Endothelial cell (in vitro differentiated cells): ENCODE measurements at regions not wholly inside any gene's neighbourhood (a gene's known extent, or its start where the extent isn't known, plus 50 kb on each side); places are given as distances from the start of the nearest gene placed in this dataset.
"Not testable (repeated sequence)": the region's sequence is repeated elsewhere in the genome, so short reads cannot be mapped to it uniquely, and the experiment has no call there.

ENCODE experiments used
- DNase-seq: peaks from one replicate; pipeline ENCODE4 v3.0.0; 2021; ENCODE audit warnings: low spot score
- H3K27ac Mint-ChIP-seq: one replicate; pipeline ENCODE4 v1.8.0; 2021; ENCODE audit warnings: mixed read lengths, inconsistent platforms; ENCODE audit not compliant: unreplicated experiment
- H3K27me3 Mint-ChIP-seq: one replicate; pipeline ENCODE4 v1.8.0; 2021; ENCODE audit warnings: mild to moderate bottlenecking, moderate library complexity, mixed read lengths, inconsistent platforms; ENCODE audit not compliant: unreplicated experiment
- H3K36me3 Mint-ChIP-seq: one replicate; pipeline ENCODE4 v1.8.0; 2021; ENCODE audit warnings: mild to moderate bottlenecking, low read depth, mixed read lengths, inconsistent platforms; ENCODE audit not compliant: unreplicated experiment
- H3K4me1 Mint-ChIP-seq: one replicate; pipeline ENCODE4 v1.8.0; 2021; ENCODE audit warnings: mild to moderate bottlenecking, mixed read lengths, inconsistent platforms; ENCODE audit not compliant: unreplicated experiment
- H3K4me3 Mint-ChIP-seq: one replicate; pipeline ENCODE4 v1.8.0; 2021; ENCODE audit warnings: mild to moderate bottlenecking, mixed read lengths, inconsistent platforms; ENCODE audit not compliant: unreplicated experiment
- H3K9me3 Mint-ChIP-seq: one replicate; pipeline ENCODE4 v1.8.0; 2021; ENCODE audit warnings: mixed read lengths, inconsistent platforms; ENCODE audit not compliant: unreplicated experiment
- CTCF ChIP-seq: fragments of 200-600 bp; sonication (generic); IDR thresholded peaks from one replicate; pipeline ENCODE4 v1.5.0; 2021; ENCODE audit warnings: antibody characterized with exemption; ENCODE audit not compliant: unreplicated experiment

GRCh38 chr20:51924509-51924908 lies 122.2 kb upstream of the SALL4 start:
- Mint-ChIP-seq H3K27ac (no peak overlapping the region), H3K27me3 (no peaks in the 10 kb centered on the region), H3K4me1 (peaks cover 3% of the 10 kb centered on the region), H3K36me3 (no peaks in the 10 kb centered on the region), H3K9me3 (no peaks in the 10 kb centered on the region), H3K4me3 (no peak overlapping the region)
- DNase-seq: no peak
- no peak for TF ChIP-seq CTCF

- H3K9me3 Mint-ChIP-seq: no peaks in the 10 kb centered on the region
- no peaks in the 10 kb centered on the region for H3K36me3 Mint-ChIP-seq
- no peak overlapping the region for H3K27ac Mint-ChIP-seq
- H3K4me3 Mint-ChIP-seq: no peak overlapping the region
- peaks cover 4% of the 10 kb centered on the region for H3K27me3 Mint-ChIP-seq
- DNase-seq: no peak
- peaks cover 3% of the 10 kb centered on the region for H3K4me1 Mint-ChIP-seq
- TF ChIP-seq CTCF: no peak
These were observed 121.3 kb upstream of the SALL4 start for GRCh38 chr20:51923633-51924032.

GRCh38 chr20:51922812-51923211 lies 120.5 kb upstream of the SALL4 start:
- H3K27ac Mint-ChIP-seq, H3K36me3 Mint-ChIP-seq, H3K4me1 Mint-ChIP-seq: not testable (repeated sequence)

GRCh38 chr20:51918561-51918960 lies 116.2 kb upstream of the SALL4 start:
- peaks cover 4% of the 10 kb centered on the region for H3K27me3 Mint-ChIP-seq

More at GRCh38 chr20:51922812-51923211, 120.5 kb upstream of the SALL4 start:
- H3K27me3 Mint-ChIP-seq, H3K9me3 Mint-ChIP-seq, DNase-seq, H3K4me3 Mint-ChIP-seq: not testable (repeated sequence)

GRCh38 chr20:51917886-51918535 lies 115.7 kb upstream of the SALL4 start:
- no peak for DNase-seq
- Mint-ChIP-seq H3K4me3 (no peak overlapping the region), H3K36me3 (no peaks in the 10 kb centered on the region), H3K4me1 (no peaks in the 10 kb centered on the region), H3K27ac (no peak overlapping the region), H3K9me3 (no peaks in the 10 kb centered on the region), H3K27me3 (peaks cover 4% of the 10 kb centered on the region)
- TF ChIP-seq CTCF: no peak

More at GRCh38 chr20:51918561-51918960, 116.2 kb upstream of the SALL4 start:
- H3K4me3 Mint-ChIP-seq: no peak overlapping the region
- no peak for TF ChIP-seq CTCF
- H3K4me1 Mint-ChIP-seq: no peaks in the 10 kb centered on the region
- DNase-seq: no peak
- H3K27ac Mint-ChIP-seq: no peak overlapping the region
- H3K36me3 Mint-ChIP-seq: no peaks in the 10 kb centered on the region
- H3K9me3 Mint-ChIP-seq: no peaks in the 10 kb centered on the region
